Adrenal gland (tissue), 5 donors: ENCODE measurements at regions not wholly inside any gene's neighbourhood (a gene's known extent, or its start where the extent isn't known, plus 50 kb on each side); places are given as distances from the start of the nearest gene placed in this dataset.

Experiments used
- POLR2A ChIP-seq, 2 donors: fragments of 450-650 bp; IDR thresholded peaks; one replicate each; pipeline ENCODE4 v1.6.1; 2017; ENCODE audit warnings: antibody characterized with exemption in 2 of 2, mild to moderate bottlenecking in 2 of 2, moderate library complexity in 1 of 2
- TF ChIP-seq, protein P1 (sequence below), 6 experiments: fragments of 450-650 bp in 4 of 6; fragments of 200-600 bp in 2 of 6; sonication (generic) in 1 of 6; IDR thresholded peaks; 1 replicate in 5 of 6; 2 replicates in 1 of 6; pipeline versions ENCODE4 v1.5.1 to v1.8.0; 2016 to 2021; ENCODE audit warnings: antibody characterized with exemption in 6 of 6, mild to moderate bottlenecking in 2 of 6, moderate library complexity in 1 of 6
- donor health status: DM: no; HTN: no; CAD: no.

DNA sequence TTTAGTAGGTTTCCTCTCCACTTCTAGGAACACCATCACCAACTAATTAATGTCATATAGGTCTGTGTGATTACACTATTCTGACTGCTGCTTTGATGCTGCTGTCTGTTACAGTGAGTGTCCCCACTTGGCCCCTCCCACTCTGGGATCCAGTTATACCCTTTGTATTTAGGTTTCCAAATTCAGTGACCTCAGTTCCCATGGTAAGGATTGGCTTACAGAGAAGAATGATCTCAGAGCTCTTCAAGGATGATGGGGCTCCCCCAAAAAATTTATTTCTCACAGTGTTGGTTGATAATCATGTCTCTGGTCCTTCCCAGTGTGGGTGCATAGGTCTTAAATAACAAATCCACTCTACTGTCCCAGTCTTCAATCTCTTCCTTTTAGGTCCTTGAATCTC is 210.0 kb upstream of the MYL2 start:
- TF ChIP-seq, protein P1, sequence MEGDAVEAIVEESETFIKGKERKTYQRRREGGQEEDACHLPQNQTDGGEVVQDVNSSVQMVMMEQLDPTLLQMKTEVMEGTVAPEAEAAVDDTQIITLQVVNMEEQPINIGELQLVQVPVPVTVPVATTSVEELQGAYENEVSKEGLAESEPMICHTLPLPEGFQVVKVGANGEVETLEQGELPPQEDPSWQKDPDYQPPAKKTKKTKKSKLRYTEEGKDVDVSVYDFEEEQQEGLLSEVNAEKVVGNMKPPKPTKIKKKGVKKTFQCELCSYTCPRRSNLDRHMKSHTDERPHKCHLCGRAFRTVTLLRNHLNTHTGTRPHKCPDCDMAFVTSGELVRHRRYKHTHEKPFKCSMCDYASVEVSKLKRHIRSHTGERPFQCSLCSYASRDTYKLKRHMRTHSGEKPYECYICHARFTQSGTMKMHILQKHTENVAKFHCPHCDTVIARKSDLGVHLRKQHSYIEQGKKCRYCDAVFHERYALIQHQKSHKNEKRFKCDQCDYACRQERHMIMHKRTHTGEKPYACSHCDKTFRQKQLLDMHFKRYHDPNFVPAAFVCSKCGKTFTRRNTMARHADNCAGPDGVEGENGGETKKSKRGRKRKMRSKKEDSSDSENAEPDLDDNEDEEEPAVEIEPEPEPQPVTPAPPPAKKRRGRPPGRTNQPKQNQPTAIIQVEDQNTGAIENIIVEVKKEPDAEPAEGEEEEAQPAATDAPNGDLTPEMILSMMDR (IDR thresholded peaks at IDR 0.05) = no peak
- no peak for TF ChIP-seq POLR2A (IDR thresholded peaks at IDR 0.05)
